MM.1S (cell line): ENCODE measurements at regions not wholly inside any gene's neighbourhood (a gene's known extent, or its start where the extent isn't known, plus 50 kb on each side); places are given as distances from the start of the nearest gene placed in this dataset.

Source experiments
- EZH2 ChIP-seq: fragments of 300-600 bp; sonication (generic); optimal IDR thresholded peaks from 2 replicates; pipeline ENCODE3; 2017; ENCODE audit warnings: low read depth, mild to moderate bottlenecking, antibody characterized with exemption, low read length, mixed read lengths
- EZH2phosphoT487 ChIP-seq: fragments of 300-600 bp; sonication (generic); IDR thresholded peaks from 2 replicates; pipeline ENCODE4 v1.6.1; 2018; ENCODE audit warnings: antibody characterized with exemption, low read length
- TF ChIP-seq, protein P1 (sequence below): fragments of 300-600 bp; sonication (generic); IDR thresholded peaks from 2 replicates; pipeline ENCODE4 v1.5.1; 2016; ENCODE audit warnings: antibody characterized with exemption, low read length, mixed read lengths

DNA sequence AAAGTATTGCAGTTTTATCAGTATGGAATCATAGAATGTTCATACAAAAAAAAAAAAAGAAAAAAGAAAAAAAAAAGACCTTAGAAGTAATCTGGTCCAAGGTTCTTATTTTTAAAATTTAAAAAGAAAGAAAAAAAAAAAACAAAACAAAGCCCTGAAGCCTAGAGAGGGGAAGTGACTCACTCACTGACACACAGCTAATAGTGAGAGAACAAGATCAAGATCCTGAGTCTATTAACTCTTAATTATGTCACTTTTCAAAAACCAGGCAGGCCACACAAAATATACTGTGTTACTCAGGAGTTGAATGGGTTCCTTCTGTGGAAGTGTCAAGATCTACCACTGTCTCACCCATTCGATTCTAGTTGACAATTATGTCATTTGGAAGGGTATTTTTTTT lies 433.9 kb upstream of the DAB1 start:
- TF ChIP-seq, protein P1, sequence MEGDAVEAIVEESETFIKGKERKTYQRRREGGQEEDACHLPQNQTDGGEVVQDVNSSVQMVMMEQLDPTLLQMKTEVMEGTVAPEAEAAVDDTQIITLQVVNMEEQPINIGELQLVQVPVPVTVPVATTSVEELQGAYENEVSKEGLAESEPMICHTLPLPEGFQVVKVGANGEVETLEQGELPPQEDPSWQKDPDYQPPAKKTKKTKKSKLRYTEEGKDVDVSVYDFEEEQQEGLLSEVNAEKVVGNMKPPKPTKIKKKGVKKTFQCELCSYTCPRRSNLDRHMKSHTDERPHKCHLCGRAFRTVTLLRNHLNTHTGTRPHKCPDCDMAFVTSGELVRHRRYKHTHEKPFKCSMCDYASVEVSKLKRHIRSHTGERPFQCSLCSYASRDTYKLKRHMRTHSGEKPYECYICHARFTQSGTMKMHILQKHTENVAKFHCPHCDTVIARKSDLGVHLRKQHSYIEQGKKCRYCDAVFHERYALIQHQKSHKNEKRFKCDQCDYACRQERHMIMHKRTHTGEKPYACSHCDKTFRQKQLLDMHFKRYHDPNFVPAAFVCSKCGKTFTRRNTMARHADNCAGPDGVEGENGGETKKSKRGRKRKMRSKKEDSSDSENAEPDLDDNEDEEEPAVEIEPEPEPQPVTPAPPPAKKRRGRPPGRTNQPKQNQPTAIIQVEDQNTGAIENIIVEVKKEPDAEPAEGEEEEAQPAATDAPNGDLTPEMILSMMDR = no peak
- TF ChIP-seq EZH2 (no peak), EZH2phosphoT487 (no peak)
